ENCODE measurements at regions not wholly inside any gene's neighbourhood (a gene's known extent, or its start where the extent isn't known, plus 50 kb on each side); places are given as distances from the start of the nearest gene placed in this dataset.

GRCh38 chr16:56113223-56113622 is 78.1 kb upstream of the GNAO1 start:
- no peak overlapping the region for H3K27ac Mint-ChIP-seq
- DNase-seq (ENCODE audit: low spot score in 2 of 2, unreplicated experiment in 2 of 2) = no peak
- H3K27me3 Mint-ChIP-seq (ENCODE audit: low read depth) = peaks cover 2% of the 10 kb centered on the region
- H3K4me3 Mint-ChIP-seq = no peak overlapping the region
- H3K4me1 Mint-ChIP-seq = peaks cover 10% of the 10 kb centered on the region
- H3K9me3 Mint-ChIP-seq = no peaks in the 10 kb centered on the region
- TF ChIP-seq CTCF (IDR thresholded peaks at IDR 0.05; ENCODE audit: unreplicated experiment) = no peak
- H3K36me3 Mint-ChIP-seq = no peaks in the 10 kb centered on the region

- DNase-seq (ENCODE audit: low spot score in 2 of 2, unreplicated experiment in 2 of 2) = no peak
- no peak overlapping the region for H3K27ac Mint-ChIP-seq
Observed at GRCh38 chr16:56111100-56111499, 80.2 kb upstream of the GNAO1 start.

GRCh38 chr16:56109994-56110393 is 81.3 kb upstream of the GNAO1 start:
- no peaks in the 10 kb centered on the region for H3K36me3 Mint-ChIP-seq
- no peak overlapping the region for H3K4me3 Mint-ChIP-seq
- H3K27ac Mint-ChIP-seq = peak overlapping the region; percentile 10
- H3K27me3 Mint-ChIP-seq (ENCODE audit: low read depth) = peaks cover 5% of the 10 kb centered on the region
- no peaks in the 10 kb centered on the region for H3K9me3 Mint-ChIP-seq
- TF ChIP-seq CTCF (IDR thresholded peaks at IDR 0.05; ENCODE audit: unreplicated experiment) = no peak
- DNase-seq (ENCODE audit: low spot score in 2 of 2, unreplicated experiment in 2 of 2) = no peak
- H3K4me1 Mint-ChIP-seq = peaks cover 17% of the 10 kb centered on the region

More at GRCh38 chr16:56111100-56111499, 80.2 kb upstream of the GNAO1 start:
- no peak overlapping the region for H3K4me3 Mint-ChIP-seq
- H3K4me1 Mint-ChIP-seq = peaks cover 13% of the 10 kb centered on the region
- no peak for TF ChIP-seq CTCF (IDR thresholded peaks at IDR 0.05; ENCODE audit: unreplicated experiment)
- H3K36me3 Mint-ChIP-seq = no peaks in the 10 kb centered on the region
- no peaks in the 10 kb centered on the region for H3K9me3 Mint-ChIP-seq
- H3K27me3 Mint-ChIP-seq (ENCODE audit: low read depth) = peaks cover 2% of the 10 kb centered on the region

GRCh38 chr16:56109205-56109604 is 82.1 kb upstream of the GNAO1 start:
- Mint-ChIP-seq H3K4me1 (peaks cover 17% of the 10 kb centered on the region), H3K9me3 (no peaks in the 10 kb centered on the region), H3K4me3 (no peak overlapping the region), H3K27me3 (ENCODE audit: low read depth) (peaks cover 3% of the 10 kb centered on the region), H3K27ac (no peak overlapping the region), H3K36me3 (no peaks in the 10 kb centered on the region)
- DNase-seq (ENCODE audit: low spot score in 2 of 2, unreplicated experiment in 2 of 2) = no peak
- TF ChIP-seq CTCF (IDR thresholded peaks at IDR 0.05; ENCODE audit: unreplicated experiment) = no peak

- Mint-ChIP-seq H3K4me3 (no peak overlapping the region), H3K27ac (no peak overlapping the region)
- DNase-seq (ENCODE audit: low spot score in 2 of 2, unreplicated experiment in 2 of 2) = no peak
Observed at GRCh38 chr16:56108724-56109123, 82.6 kb upstream of the GNAO1 start.

More at GRCh38 chr16:56108724-56109123, 82.6 kb upstream of the GNAO1 start:
- H3K9me3 Mint-ChIP-seq = no peaks in the 10 kb centered on the region
- no peak for TF ChIP-seq CTCF (IDR thresholded peaks at IDR 0.05; ENCODE audit: unreplicated experiment)
- H3K4me1 Mint-ChIP-seq = peaks cover 17% of the 10 kb centered on the region
- peaks cover 3% of the 10 kb centered on the region for H3K27me3 Mint-ChIP-seq (ENCODE audit: low read depth)
- no peaks in the 10 kb centered on the region for H3K36me3 Mint-ChIP-seq
